Neuronal stem cell (in vitro differentiated cells): ENCODE measurements at regions not wholly inside any gene's neighbourhood (a gene's known extent, or its start where the extent isn't known, plus 50 kb on each side); places are given as distances from the start of the nearest gene placed in this dataset.

Source experiments
- DNase-seq: peaks from one replicate; pipeline ENCODE4 v3.0.0-alpha.2; 2013; ENCODE audit warnings: low spot score
- H2AFZ ChIP-seq: one replicate; pipeline ENCODE4 v1.6.1; 2013; ENCODE audit warnings: mild to moderate bottlenecking, low read length, inconsistent platforms
- H2AK5ac ChIP-seq: 2 replicates; pipeline ENCODE4 v1.6.1; 2013; ENCODE audit warnings: low read depth, mild to moderate bottlenecking, inconsistent platforms, low read length, moderate library complexity, mixed read lengths
- H2BK120ac ChIP-seq: 2 replicates; pipeline ENCODE4 v1.6.1; 2013; ENCODE audit warnings: low read depth, mild to moderate bottlenecking, inconsistent platforms, low read length, moderate library complexity, mixed read lengths
- H2BK12ac ChIP-seq: one replicate; pipeline ENCODE4 v1.6.1; 2013; ENCODE audit warnings: low read length, inconsistent platforms
- H2BK15ac ChIP-seq: 2 replicates; pipeline ENCODE4 v1.6.1; 2013; ENCODE audit warnings: mild to moderate bottlenecking, low read length, inconsistent platforms, mixed read lengths
- H2BK5ac ChIP-seq: one replicate; pipeline ENCODE4 v1.6.1; 2013; ENCODE audit warnings: inconsistent platforms, mild to moderate bottlenecking, low read length, moderate library complexity
- H3K14ac ChIP-seq: one replicate; pipeline ENCODE4 v1.6.1; 2013; ENCODE audit warnings: low read length, inconsistent platforms
- H3K18ac ChIP-seq: 2 replicates; pipeline ENCODE4 v1.6.1; 2013; ENCODE audit warnings: low read length, inconsistent platforms
- H3K23ac ChIP-seq: 2 replicates; pipeline ENCODE4 v1.6.1; 2013; ENCODE audit warnings: low read depth, mild to moderate bottlenecking, mixed read lengths, low read length, inconsistent platforms; ENCODE audit not compliant: poor library complexity
- H3K27ac ChIP-seq: replicated peaks from 3 replicates; pipeline ENCODE4 v1.5.1; 2013; ENCODE audit warnings: low read length, inconsistent platforms
- H3K27me3 ChIP-seq, 3 experiments: 2 replicates each; pipeline ENCODE4 v1.6.1; 2013; ENCODE audit warnings: low read length in 3 of 3, mild to moderate bottlenecking in 2 of 3, inconsistent platforms in 1 of 3, low read depth in 1 of 3, mixed read lengths in 1 of 3, moderate library complexity in 1 of 3; ENCODE audit not compliant: control insufficient read depth in 3 of 3, insufficient read depth in 3 of 3
- H3K36me3 ChIP-seq, 2 donors: replicated peaks in 1 of 2; 2 replicates each; pipeline ENCODE4 v1.6.1; 2013; ENCODE audit warnings: low read length in 2 of 2; ENCODE audit not compliant: control insufficient read depth in 2 of 2, insufficient read depth in 2 of 2
- H3K4ac ChIP-seq: 2 replicates; pipeline ENCODE4 v1.6.1; 2013; ENCODE audit warnings: inconsistent platforms, mild to moderate bottlenecking, low read length, moderate library complexity
- H3K4me1 ChIP-seq, 2 donors: 1 replicate in 1 of 2; 2 replicates in 1 of 2; pipeline ENCODE4 v1.6.1; 2013; ENCODE audit warnings: low read length in 2 of 2, low read depth in 1 of 2; ENCODE audit not compliant: control insufficient read depth in 2 of 2, insufficient read depth in 1 of 2
- H3K4me2 ChIP-seq: one replicate; pipeline ENCODE4 v1.6.1; 2013; ENCODE audit warnings: mild to moderate bottlenecking, low read length, inconsistent platforms; ENCODE audit not compliant: insufficient read depth, poor library complexity, severe bottlenecking
- H3K4me3 ChIP-seq, 2 donors: 2 replicates each; pipeline ENCODE4 v1.5.1; 2013; ENCODE audit warnings: low read length in 2 of 2, mild to moderate bottlenecking in 2 of 2, inconsistent platforms in 1 of 2, moderate library complexity in 1 of 2
- H3K79me1 ChIP-seq: one replicate; pipeline ENCODE4 v1.6.1; 2013; ENCODE audit warnings: low read depth, mild to moderate bottlenecking, inconsistent platforms, low read length, moderate library complexity
- H3K9ac ChIP-seq: one replicate; pipeline ENCODE4 v1.6.1; 2013; ENCODE audit warnings: mild to moderate bottlenecking, low read depth, low read length, inconsistent platforms; ENCODE audit not compliant: poor library complexity
- H3K9me3 ChIP-seq, 2 donors: replicated peaks in 1 of 2; 2 replicates each; pipeline versions ENCODE3 to v1.6.1; 2013; ENCODE audit warnings: low read length in 2 of 2, mild to moderate bottlenecking in 2 of 2, inconsistent platforms in 1 of 2, low read depth in 1 of 2, mixed read lengths in 1 of 2, moderate library complexity in 1 of 2; ENCODE audit not compliant: control insufficient read depth in 2 of 2, insufficient read depth in 1 of 2
- H4K8ac ChIP-seq: one replicate; pipeline ENCODE4 v1.6.1; 2013; ENCODE audit warnings: low read depth, mild to moderate bottlenecking, inconsistent platforms, low read length, moderate library complexity
- H4K91ac ChIP-seq: one replicate; pipeline ENCODE4 v1.6.1; 2013; ENCODE audit warnings: low read length, low read depth, mild to moderate bottlenecking, inconsistent platforms; ENCODE audit not compliant: poor library complexity
- WGBS, 2 donors: extraction: QIAGEN DNeasy Blood & Tissue Kit; methylation state at CpG; one replicate each; pipeline ENCODE4 v1.1.7; 2013; ENCODE audit warnings: missing lambda C conversion rate in 2 of 2, mixed read lengths in 1 of 2; ENCODE audit not compliant: insufficient read length in 2 of 2, insufficient replicate concordance in 1 of 2; ENCODE audit errors: extremely low coverage in 2 of 2; 5-methylcytosine and 5-hydroxymethylcytosine counted together

DNA sequence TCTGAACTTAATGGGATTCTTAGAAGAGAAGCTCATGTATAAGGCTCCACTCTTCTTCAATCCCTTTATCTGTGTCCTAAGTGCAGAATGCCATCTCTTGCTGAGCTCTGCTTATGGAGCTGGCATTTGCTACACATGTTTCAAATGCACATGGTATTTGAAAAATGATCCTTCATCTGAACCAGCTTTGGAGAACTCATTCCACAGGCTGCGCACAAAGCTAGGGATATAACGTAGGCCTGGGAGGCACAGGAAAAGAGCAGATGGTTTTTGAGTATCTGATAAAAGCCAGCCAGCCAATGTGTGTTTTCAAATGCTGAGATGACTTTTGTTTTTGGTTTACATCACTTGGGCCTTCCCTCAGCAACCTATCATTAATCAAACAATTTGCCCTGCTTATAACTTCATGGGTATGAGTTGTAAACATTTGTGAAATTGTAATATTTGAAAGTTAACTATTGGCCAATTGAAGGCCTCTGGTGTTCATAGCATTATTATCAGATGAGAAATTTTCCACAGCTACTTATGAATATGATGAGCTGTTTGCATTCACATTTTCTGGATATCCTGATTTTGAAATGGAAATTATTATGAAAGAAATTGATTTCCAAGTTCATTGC lies 729.0 kb downstream of the FGF9 start:
- no peak overlapping the region for H2BK12ac ChIP-seq
- no peak overlapping the region for H3K4ac ChIP-seq
- H3K4me2 ChIP-seq, result no peak overlapping the region
- no peak overlapping the region for H2BK120ac ChIP-seq
- no peak overlapping the region for H3K18ac ChIP-seq
- no peaks in the 10 kb centered on the region for H3K4me1 ChIP-seq
- no peak overlapping the region for H3K9ac ChIP-seq
- no CpG with 5 or more reads among the region's 2 CpGs for WGBS, 2 donors
- H4K8ac ChIP-seq, result no peak overlapping the region
- H3K9me3 ChIP-seq, result no peaks in the 10 kb centered on the region
- H3K27me3 ChIP-seq, result no peaks in the 10 kb centered on the region
- H3K79me1 ChIP-seq, result no peaks in the 10 kb centered on the region
- DNase-seq, result no peak
- H2BK15ac ChIP-seq, result no peak overlapping the region
- no peak overlapping the region for H4K91ac ChIP-seq
- no peak overlapping the region for H2BK5ac ChIP-seq
- no peak overlapping the region for H3K27ac ChIP-seq
- H3K23ac ChIP-seq, result no peak overlapping the region
- no peak overlapping the region for H3K14ac ChIP-seq
- no peak overlapping the region for H3K4me3 ChIP-seq
- H3K36me3 ChIP-seq, result no peaks in the 10 kb centered on the region
- H2AFZ ChIP-seq, result no peak overlapping the region
- H2AK5ac ChIP-seq, result no peak overlapping the region

DNA sequence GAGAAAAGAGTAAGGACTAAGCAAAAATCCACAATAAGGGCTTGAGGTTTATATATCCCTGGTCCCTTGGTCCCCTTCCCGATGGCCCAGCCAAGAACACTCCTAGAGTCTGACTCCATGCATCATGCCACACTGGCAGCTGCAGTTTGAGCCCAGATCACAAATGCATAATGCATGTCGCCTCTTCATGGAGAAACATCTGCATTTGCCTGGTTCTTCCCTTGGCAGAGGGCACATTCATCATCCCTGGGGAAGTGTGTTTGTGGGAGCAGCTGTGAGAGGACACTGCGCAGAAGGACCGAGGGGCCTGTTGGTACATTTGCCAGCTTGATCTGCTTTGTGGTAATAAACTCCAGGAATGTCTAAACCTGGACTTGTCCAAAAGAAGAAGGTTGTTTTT lies 731.8 kb downstream of the FGF9 start:
- H3K4ac ChIP-seq, result no peak overlapping the region
- H2BK120ac ChIP-seq, result no peak overlapping the region
- no peak overlapping the region for H2AFZ ChIP-seq
- no peak overlapping the region for H4K8ac ChIP-seq
- H4K91ac ChIP-seq, result no peak overlapping the region
- no peak overlapping the region for H3K4me2 ChIP-seq
- H3K18ac ChIP-seq, result peak overlapping the region; percentile 0
- no peak overlapping the region for H3K9ac ChIP-seq
- H3K14ac ChIP-seq, result no peak overlapping the region
- no peaks in the 10 kb centered on the region for H3K36me3 ChIP-seq
- H2BK15ac ChIP-seq, result no peak overlapping the region
- no peak overlapping the region for H3K27ac ChIP-seq
- H2BK12ac ChIP-seq, result no peak overlapping the region
- H3K9me3 ChIP-seq, result no peaks in the 10 kb centered on the region
- no peaks in the 10 kb centered on the region for H3K79me1 ChIP-seq
- H3K27me3 ChIP-seq, result no peaks in the 10 kb centered on the region
- peaks cover 2 to 7% of the 10 kb centered on the region in 2 donors for H3K4me1 ChIP-seq
- H3K4me3 ChIP-seq, result no peak overlapping the region
- H2BK5ac ChIP-seq, result no peak overlapping the region
- WGBS, 2 donors, result no CpG with 5 or more reads among the region's 4 CpGs
- H2AK5ac ChIP-seq, result no peak overlapping the region
- DNase-seq, result no peak
- H3K23ac ChIP-seq, result no peak overlapping the region

GRCh38 chr13:22403144-22403543 lies 732.3 kb downstream of the FGF9 start:
- Histone ChIP-seq H4K8ac (no peak overlapping the region), H3K23ac (no peak overlapping the region), H3K4me1 (peaks cover 2 to 7% of the 10 kb centered on the region in 2 donors), H3K27me3 (no peaks in the 10 kb centered on the region), H3K14ac (no peak overlapping the region), H3K27ac (no peak overlapping the region), H2BK12ac (no peak overlapping the region), H2BK15ac (no peak overlapping the region), H2BK120ac (no peak overlapping the region), H2BK5ac (no peak overlapping the region), H4K91ac (no peak overlapping the region), H3K36me3 (no peaks in the 10 kb centered on the region), H3K79me1 (no peaks in the 10 kb centered on the region), H3K4me3 (no peak overlapping the region), H3K4me2 (no peak overlapping the region), H2AK5ac (no peak overlapping the region), H3K18ac (no peak overlapping the region), H2AFZ (no peak overlapping the region), H3K4ac (no peak overlapping the region), H3K9me3 (no peaks in the 10 kb centered on the region), H3K9ac (no peak overlapping the region)
- WGBS, 2 donors, result no CpG with 5 or more reads among the region's 6 CpGs
- no peak for DNase-seq

DNA sequence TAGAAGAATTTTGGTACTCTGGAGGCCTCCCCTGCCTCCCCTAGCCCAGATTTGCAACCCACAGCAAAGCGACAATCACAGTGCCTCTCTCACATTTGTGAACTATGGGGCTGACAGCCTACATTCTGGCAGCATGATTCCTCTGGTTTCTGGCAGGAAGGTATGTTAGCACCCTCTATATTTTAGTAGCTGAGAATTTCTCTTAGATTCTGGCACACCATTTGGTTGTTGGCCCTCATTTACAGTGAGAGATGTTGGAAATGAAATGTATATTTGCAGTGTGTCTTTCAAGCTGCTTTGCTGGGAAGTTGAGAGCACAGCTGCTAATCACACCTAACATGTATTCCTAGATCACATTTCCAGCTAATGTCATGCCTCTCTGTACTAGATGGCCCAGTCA lies 735.0 kb downstream of the FGF9 start:
- H2BK5ac ChIP-seq, result no peak overlapping the region
- no peaks in the 10 kb centered on the region for H3K9me3 ChIP-seq
- H3K14ac ChIP-seq, result no peak overlapping the region
- H3K27ac ChIP-seq, result no peak overlapping the region
- H3K4me3 ChIP-seq, result no peak overlapping the region
- DNase-seq, result no peak
- no peak overlapping the region for H2BK120ac ChIP-seq
- no peak overlapping the region for H4K8ac ChIP-seq
- H3K23ac ChIP-seq, result no peak overlapping the region
- H2AFZ ChIP-seq, result peak overlapping the region; percentile 57
- H3K18ac ChIP-seq, result no peak overlapping the region
- H3K4ac ChIP-seq, result no peak overlapping the region
- H3K4me2 ChIP-seq, result no peak overlapping the region
- H2BK12ac ChIP-seq, result no peak overlapping the region
- H3K9ac ChIP-seq, result no peak overlapping the region
- no CpG with 5 or more reads among the region's 1 CpG for WGBS, 2 donors
- no peaks in the 10 kb centered on the region for H3K27me3 ChIP-seq
- H3K79me1 ChIP-seq, result no peaks in the 10 kb centered on the region
- H4K91ac ChIP-seq, result no peak overlapping the region
- H2AK5ac ChIP-seq, result no peak overlapping the region
- no peaks in the 10 kb centered on the region for H3K36me3 ChIP-seq
- peaks cover 2 to 7% of the 10 kb centered on the region in 2 donors for H3K4me1 ChIP-seq
- no peak overlapping the region for H2BK15ac ChIP-seq
